ENCODE measurements at regions not wholly inside any gene's neighbourhood (a gene's known extent, or its start where the extent isn't known, plus 50 kb on each side); places are given as distances from the start of the nearest gene placed in this dataset.

DNA sequence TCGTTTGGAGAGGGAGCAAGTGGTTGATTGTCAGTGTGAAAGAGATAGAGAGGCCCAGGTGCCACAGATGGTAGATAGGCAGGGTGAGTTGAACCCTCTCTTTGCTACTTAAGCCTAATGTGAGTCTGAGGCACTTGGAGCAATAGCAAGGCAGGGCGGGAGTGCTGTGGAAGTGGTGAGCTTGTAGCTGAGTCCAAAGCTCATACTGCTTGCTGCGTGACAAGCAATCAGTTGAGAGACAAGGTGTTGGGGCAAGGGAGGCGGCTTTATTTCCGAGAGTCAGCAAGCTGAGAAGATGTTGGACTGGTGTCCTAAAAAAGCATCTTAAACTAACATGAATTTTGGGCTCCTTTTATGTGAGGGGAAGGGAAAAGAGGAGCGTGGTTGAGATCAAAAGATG, 112.9 kb upstream of the ZKSCAN2 start:
- no peak overlapping the region for H2BK15ac ChIP-seq (ENCODE audit: low read length)
- CTCF ChIA-PET (ENCODE audit: partially characterized antibody), result interaction anchor here (3.0 kb wide), 1 partner anchor 94 kb away, joined by 16 read pairs; no protein-coding TSS in a partner anchor
- no peak overlapping the region for H3K4me2 ChIP-seq (ENCODE audit: insufficient read depth in 1 of 2, low read depth in 2 of 2, low read length in 2 of 2)
- H2BK20ac ChIP-seq (ENCODE audit: low read length), result no peak overlapping the region
- H4K20me1 ChIP-seq (replicated peaks in 1 of 2; ENCODE audit: control insufficient read depth in 1 of 2, insufficient read depth in 2 of 2, low read length in 2 of 2), result no peaks in the 10 kb centered on the region
- no peak overlapping the region for H4K5ac ChIP-seq (ENCODE audit: insufficient read length, low read depth, low read length)
- no peak overlapping the region for H4K8ac ChIP-seq (ENCODE audit: extremely low read depth, insufficient read depth, low read length)
- H2BK120ac ChIP-seq (replicated peaks; ENCODE audit: low read depth, low read length), result no peak overlapping the region
- H4K91ac ChIP-seq (replicated peaks; ENCODE audit: insufficient read length, low read length), result no peak overlapping the region
- POLR2A ChIA-PET (ENCODE audit: partially characterized antibody), result no interaction called here
- H3K56ac ChIP-seq (replicated peaks; ENCODE audit: insufficient read length, low read depth, low read length), result no peak overlapping the region
- H3K23ac ChIP-seq (ENCODE audit: insufficient read length), result no peak overlapping the region
- no peak overlapping the region for H2BK12ac ChIP-seq (ENCODE audit: low read depth, low read length)
- H2BK5ac ChIP-seq (ENCODE audit: low read depth, low read length), result no peak overlapping the region
- no peak overlapping the region for H3K4me3 ChIP-seq (ENCODE audit: extremely low read depth in 1 of 4, insufficient read depth in 2 of 4, low read depth in 3 of 4, low read length in 4 of 4)
- FAIRE-seq (no peak), DNase-seq (ENCODE audit: low read depth in 1 of 2, low spot score in 2 of 2) (no peak)
- H3K4me1 ChIP-seq (replicated peaks in 1 of 4; ENCODE audit: control insufficient read depth in 3 of 4, insufficient read depth in 4 of 4, low read length in 3 of 4), result no peaks in the 10 kb centered on the region
- H3K9ac ChIP-seq (replicated peaks in 1 of 4; ENCODE audit: extremely low read depth in 1 of 4, low read depth in 3 of 4, low read length in 3 of 4), result no peak overlapping the region
- H3K27ac ChIP-seq (ENCODE audit: low read depth, low read length), result no peak overlapping the region
- no peaks in the 10 kb centered on the region for H3K23me2 ChIP-seq (ENCODE audit: low read depth, low read length)
- H3K4ac ChIP-seq (replicated peaks; ENCODE audit: insufficient read length, low read depth, low read length), result no peak overlapping the region
- no peak overlapping the region for H3K14ac ChIP-seq (ENCODE audit: insufficient read length)
- H2AK5ac ChIP-seq (ENCODE audit: low read depth, low read length), result no peak overlapping the region
- no peaks in the 10 kb centered on the region for H3K79me1 ChIP-seq (ENCODE audit: low read depth, low read length)
- H3K18ac ChIP-seq (ENCODE audit: extremely low read depth, low read length), result no peak overlapping the region
- H3K27me3 ChIP-seq (replicated peaks in 1 of 4; ENCODE audit: control insufficient read depth in 3 of 4, extremely low read depth in 1 of 4, insufficient read depth in 3 of 4, low read length in 3 of 4), result no peaks in the 10 kb centered on the region
- H2AFZ ChIP-seq (ENCODE audit: low read length), result no peak overlapping the region
- 87% methylated on average over 6 of the region's 6 CpGs; no CpG with 5 or more reads in 1 of the 2 experiments for WGBS, 2 experiments (ENCODE audit: extremely low coverage in 1 of 2, insufficient coverage in 1 of 2, insufficient read length in 1 of 2, insufficient replicate concordance in 2 of 2, low coverage in 1 of 2, low lambda C conversion rate in 2 of 2, missing lambda C conversion rate in 1 of 2)
- H3K79me2 ChIP-seq (ENCODE audit: control insufficient read depth in 1 of 2, insufficient read depth in 2 of 2, low read length in 2 of 2), result no peaks in the 10 kb centered on the region
- no peaks in the 10 kb centered on the region for H3K36me3 ChIP-seq (ENCODE audit: control insufficient read depth in 2 of 4, insufficient read depth in 4 of 4, low read length in 3 of 4)
- H3K9me3 ChIP-seq (ENCODE audit: insufficient read depth in 2 of 2, low read depth in 1 of 2, low read length in 1 of 2), result no peaks in the 10 kb centered on the region
- TF ChIP-seq SIN3A (conservative IDR thresholded peaks at IDR 0.05 in 1 of 2, IDR thresholded peaks at IDR 0.05 in 1 of 2; ENCODE audit: low read depth in 1 of 2, low read length in 2 of 2) (no peak), HDAC2 (IDR thresholded peaks at IDR 0.05; ENCODE audit: borderline replicate concordance in 1 of 2, low read depth in 2 of 2, low read length in 2 of 2) (no peak), KDM5A (IDR thresholded peaks at IDR 0.05; ENCODE audit: low read length) (no peak), TAF1 (IDR thresholded peaks at IDR 0.05; ENCODE audit: low read depth, low read length) (no peak), EP300 (IDR thresholded peaks at IDR 0.05; ENCODE audit: borderline replicate concordance in 1 of 2, low read depth in 2 of 2, low read length in 2 of 2) (no peak), CREB1 (IDR thresholded peaks at IDR 0.05) (no peak), RXRA (IDR thresholded peaks at IDR 0.05; ENCODE audit: insufficient read depth, low read depth, low read length) (no peak)
- TF ChIP-seq, protein P1, sequence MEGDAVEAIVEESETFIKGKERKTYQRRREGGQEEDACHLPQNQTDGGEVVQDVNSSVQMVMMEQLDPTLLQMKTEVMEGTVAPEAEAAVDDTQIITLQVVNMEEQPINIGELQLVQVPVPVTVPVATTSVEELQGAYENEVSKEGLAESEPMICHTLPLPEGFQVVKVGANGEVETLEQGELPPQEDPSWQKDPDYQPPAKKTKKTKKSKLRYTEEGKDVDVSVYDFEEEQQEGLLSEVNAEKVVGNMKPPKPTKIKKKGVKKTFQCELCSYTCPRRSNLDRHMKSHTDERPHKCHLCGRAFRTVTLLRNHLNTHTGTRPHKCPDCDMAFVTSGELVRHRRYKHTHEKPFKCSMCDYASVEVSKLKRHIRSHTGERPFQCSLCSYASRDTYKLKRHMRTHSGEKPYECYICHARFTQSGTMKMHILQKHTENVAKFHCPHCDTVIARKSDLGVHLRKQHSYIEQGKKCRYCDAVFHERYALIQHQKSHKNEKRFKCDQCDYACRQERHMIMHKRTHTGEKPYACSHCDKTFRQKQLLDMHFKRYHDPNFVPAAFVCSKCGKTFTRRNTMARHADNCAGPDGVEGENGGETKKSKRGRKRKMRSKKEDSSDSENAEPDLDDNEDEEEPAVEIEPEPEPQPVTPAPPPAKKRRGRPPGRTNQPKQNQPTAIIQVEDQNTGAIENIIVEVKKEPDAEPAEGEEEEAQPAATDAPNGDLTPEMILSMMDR (IDR thresholded peaks at IDR 0.05; ENCODE audit: control extremely low read depth in 1 of 3, insufficient read depth in 1 of 3, low read depth in 1 of 3, low read length in 3 of 3), result no peak
- TF ChIP-seq, protein P2, sequence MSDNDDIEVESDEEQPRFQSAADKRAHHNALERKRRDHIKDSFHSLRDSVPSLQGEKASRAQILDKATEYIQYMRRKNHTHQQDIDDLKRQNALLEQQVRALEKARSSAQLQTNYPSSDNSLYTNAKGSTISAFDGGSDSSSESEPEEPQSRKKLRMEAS (IDR thresholded peaks at IDR 0.05), result no peak

All from H1 (cell line).